KMS-11 (cell line): ENCODE measurements at regions not wholly inside any gene's neighbourhood (a gene's known extent, or its start where the extent isn't known, plus 50 kb on each side); places are given as distances from the start of the nearest gene placed in this dataset.
A peak's percentile ranks its signal among the peaks of the same experiment; 100 is the strongest.
"Not testable (repeated sequence)": the region's sequence is repeated elsewhere in the genome, so short reads cannot be mapped to it uniquely, and the experiment has no call there.

ENCODE experiments used
- H2AFZ ChIP-seq: fragments of 200-600 bp; sonication (generic); 2 replicates; pipeline ENCODE4 v1.6.1; 2016; ENCODE audit warnings: antibody characterized with exemption, mixed run types, low read depth
- H3K27ac ChIP-seq: fragments of 200-600 bp; sonication (generic); 2 replicates; pipeline ENCODE4 v1.6.1; 2016; ENCODE audit warnings: mild to moderate bottlenecking, mixed run types
- H3K27me3 ChIP-seq: fragments of 200-600 bp; sonication (generic); 2 replicates; pipeline ENCODE4 v1.6.1; 2017; ENCODE audit warnings: mild to moderate bottlenecking, low read depth, mixed run types, moderate library complexity; ENCODE audit not compliant: insufficient read depth
- H3K36me3 ChIP-seq: fragments of 200-600 bp; sonication (generic); 2 replicates; pipeline ENCODE4 v1.6.1; 2017; ENCODE audit warnings: mild to moderate bottlenecking, mixed run types; ENCODE audit not compliant: insufficient read depth
- H3K4me1 ChIP-seq: fragments of 200-600 bp; sonication (generic); 2 replicates; pipeline ENCODE4 v1.6.1; 2016; ENCODE audit warnings: mild to moderate bottlenecking, low read depth, mixed run types; ENCODE audit not compliant: poor library complexity, severe bottlenecking
- H3K4me2 ChIP-seq: fragments of 200-600 bp; sonication (generic); 2 replicates; pipeline ENCODE4 v1.7.0; 2016; ENCODE audit warnings: mild to moderate bottlenecking, mixed run types
- H3K4me3 ChIP-seq: fragments of 200-600 bp; sonication (generic); IDR thresholded peaks from 2 replicates; pipeline ENCODE4 v1.6.1; 2017; ENCODE audit warnings: low read depth, low read length, mixed read lengths; ENCODE audit not compliant: insufficient read depth
- H3K79me2 ChIP-seq: fragments of 200-600 bp; sonication (generic); 2 replicates; pipeline ENCODE4 v1.6.1; 2016; ENCODE audit warnings: low read depth, mixed run types; ENCODE audit not compliant: insufficient read depth
- H3K9ac ChIP-seq: fragments of 200-600 bp; sonication (generic); 2 replicates; pipeline ENCODE4 v1.6.1; 2016; ENCODE audit warnings: mild to moderate bottlenecking, mixed run types
- H4K20me1 ChIP-seq: fragments of 200-600 bp; sonication (generic); 2 replicates; pipeline ENCODE4 v1.6.1; 2016; ENCODE audit warnings: mild to moderate bottlenecking, mixed run types; ENCODE audit not compliant: insufficient read depth

DNA sequence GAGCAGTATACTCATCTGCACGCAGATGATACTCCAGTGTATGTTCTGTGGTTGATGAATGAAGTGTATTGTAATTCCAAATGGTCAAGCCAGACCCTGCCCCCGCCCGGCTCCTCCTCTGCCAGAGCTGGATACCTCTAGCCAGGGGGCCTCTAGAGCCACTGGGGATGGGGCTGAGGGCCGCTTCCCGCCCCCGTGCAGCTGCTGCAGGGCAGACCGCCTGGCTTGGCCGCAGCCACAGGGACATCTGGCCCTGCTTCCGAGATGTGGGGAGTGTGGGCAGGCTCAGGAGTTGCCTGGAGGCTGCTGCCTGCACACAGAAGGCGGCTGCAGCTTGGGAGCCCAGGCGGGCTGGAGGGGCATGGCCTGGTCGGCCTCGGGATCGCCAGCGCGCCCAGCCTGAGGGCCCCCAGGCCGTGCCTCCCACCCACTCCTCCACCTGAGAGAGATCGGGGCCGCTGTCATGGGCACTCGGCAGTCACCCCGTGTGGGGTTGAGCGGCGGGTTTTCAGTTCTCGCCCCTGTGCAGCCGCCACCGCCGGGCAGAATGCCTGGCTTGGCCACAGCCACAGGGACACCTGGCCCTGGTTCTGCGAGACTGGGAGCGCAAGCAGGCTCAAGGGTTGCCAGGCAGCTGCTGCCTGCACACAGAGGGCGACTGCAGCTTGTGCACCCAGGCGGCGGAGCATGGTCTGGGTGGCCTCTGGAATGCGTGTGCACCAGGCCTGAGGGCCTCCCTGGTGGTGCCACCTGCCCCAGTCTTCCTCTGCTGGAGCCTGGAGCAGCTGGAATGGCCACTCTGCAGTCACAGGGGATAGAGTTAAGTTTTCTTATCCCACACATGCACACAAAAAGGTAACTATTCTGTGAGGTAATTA is 1643.7 kb downstream of the SPATA31A7 start:
- H4K20me1 ChIP-seq, H3K9ac ChIP-seq, H3K27me3 ChIP-seq, H3K79me2 ChIP-seq, H2AFZ ChIP-seq, H3K4me3 ChIP-seq, H3K36me3 ChIP-seq, H3K27ac ChIP-seq, H3K4me1 ChIP-seq, H3K4me2 ChIP-seq: not testable (repeated sequence)

DNA sequence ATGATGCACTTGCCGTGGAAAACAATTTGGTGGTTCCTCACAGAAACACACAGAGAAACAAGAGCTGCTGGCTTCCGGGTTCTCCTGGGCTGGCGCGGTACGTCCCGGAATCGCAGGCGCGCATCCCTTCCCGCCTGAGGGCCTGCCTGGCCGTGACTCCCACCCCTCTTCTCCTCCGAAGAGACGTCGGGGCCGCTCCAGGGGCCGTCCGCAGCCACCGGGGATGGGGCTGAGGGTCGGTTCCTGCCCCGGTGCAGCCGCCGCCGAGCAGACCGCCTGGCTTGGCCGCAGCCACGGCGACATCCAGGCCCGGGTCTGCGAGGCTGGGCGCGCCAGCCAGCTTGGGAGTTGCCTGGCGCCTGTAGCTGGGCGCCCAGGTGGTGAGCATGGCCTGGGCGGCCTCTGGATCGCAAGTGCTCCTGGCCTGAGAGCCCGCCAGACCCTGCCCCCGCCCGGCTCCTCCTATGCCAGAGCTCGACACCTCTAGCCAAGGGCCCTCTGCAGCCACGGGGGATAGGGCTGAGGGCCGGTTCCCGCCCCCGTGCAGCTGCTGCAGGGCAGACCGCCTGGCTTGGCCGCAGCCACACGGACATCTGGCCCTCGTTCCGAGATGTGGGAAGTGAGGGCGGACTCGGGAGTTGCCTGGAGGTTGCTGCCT is 1647.5 kb downstream of the SPATA31A7 start:
- not testable (repeated sequence) for H3K4me1 ChIP-seq, H3K79me2 ChIP-seq, H3K4me3 ChIP-seq, H4K20me1 ChIP-seq, H3K27me3 ChIP-seq, H3K36me3 ChIP-seq
- peak overlapping the region; percentile 77 for H3K9ac ChIP-seq
- peak overlapping the region; percentile 63 for H3K4me2 ChIP-seq
- peak overlapping the region; percentile 73 for H2AFZ ChIP-seq
- peak overlapping the region; percentile 91 for H3K27ac ChIP-seq

DNA sequence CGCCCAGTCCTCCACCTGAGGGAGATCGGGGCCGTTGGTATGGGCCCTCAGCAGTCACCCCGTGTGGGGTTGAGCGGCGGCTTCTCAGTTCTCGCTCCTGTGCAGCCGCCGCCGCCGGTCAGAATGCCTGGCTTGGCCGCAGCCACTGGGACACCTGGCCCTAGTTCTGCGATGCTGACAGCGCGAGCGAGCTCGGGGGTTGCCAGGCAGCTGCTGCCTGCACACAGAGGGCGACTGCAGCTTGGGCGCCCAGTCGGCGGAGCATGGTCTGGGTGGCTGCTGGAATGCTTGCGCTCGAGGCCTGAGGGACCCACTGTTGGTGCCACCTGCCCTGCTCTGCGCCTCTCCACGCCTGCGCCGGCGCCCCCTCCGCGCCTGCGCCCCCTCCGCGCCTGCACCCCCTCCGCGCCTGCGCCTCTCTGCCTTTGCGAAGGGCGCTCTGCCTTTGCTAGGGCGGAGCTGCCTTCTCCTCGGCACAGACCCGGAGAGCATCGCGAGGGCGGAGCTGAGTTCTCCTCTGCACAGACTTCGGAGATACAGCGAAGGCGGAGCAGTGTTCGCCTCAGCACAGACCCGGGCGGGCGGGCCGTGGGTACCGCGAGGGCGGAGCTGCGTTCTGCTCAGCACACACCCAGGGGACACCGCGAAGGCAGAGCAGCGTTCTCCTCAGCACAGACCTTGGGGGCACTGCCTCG is 1648.3 kb downstream of the SPATA31A7 start:
- H3K79me2 ChIP-seq, H3K36me3 ChIP-seq, H4K20me1 ChIP-seq, H3K4me1 ChIP-seq, H3K4me3 ChIP-seq, H3K27me3 ChIP-seq: not testable (repeated sequence)
- Histone ChIP-seq H3K27ac (peak overlapping the region; percentile 91), H3K4me2 (peak overlapping the region; percentile 63; the same call in 1 of the 2 replicates), H2AFZ (peak overlapping the region; percentile 73), H3K9ac (peak overlapping the region; percentile 77)

DNA sequence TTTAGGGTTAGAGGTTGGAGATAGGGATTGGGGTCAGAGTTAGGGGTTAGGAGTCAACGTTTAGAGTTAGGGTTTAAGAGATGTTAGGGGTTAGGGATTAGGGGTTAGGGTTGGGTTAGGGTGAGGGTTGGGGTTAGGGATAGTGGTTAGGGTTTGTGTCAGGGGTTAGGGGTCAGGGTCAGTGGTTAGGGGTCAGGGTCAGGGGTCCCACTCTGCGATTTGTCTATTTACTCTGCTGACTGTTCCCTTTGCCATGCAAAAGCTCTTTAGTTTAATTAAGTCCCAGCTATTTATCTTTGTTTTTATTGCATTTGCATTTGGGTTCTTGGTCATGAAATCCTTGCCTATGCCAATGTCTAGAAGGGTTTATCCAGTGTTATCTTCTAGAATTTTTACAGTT is 1649.3 kb downstream of the SPATA31A7 start:
- not testable (repeated sequence) for H3K27me3 ChIP-seq, H3K4me1 ChIP-seq, H3K79me2 ChIP-seq, H3K9ac ChIP-seq, H3K4me3 ChIP-seq, H3K36me3 ChIP-seq, H3K27ac ChIP-seq, H2AFZ ChIP-seq, H4K20me1 ChIP-seq
- peak overlapping the region; percentile 11; the same call in 1 of the 2 replicates for H3K4me2 ChIP-seq

DNA sequence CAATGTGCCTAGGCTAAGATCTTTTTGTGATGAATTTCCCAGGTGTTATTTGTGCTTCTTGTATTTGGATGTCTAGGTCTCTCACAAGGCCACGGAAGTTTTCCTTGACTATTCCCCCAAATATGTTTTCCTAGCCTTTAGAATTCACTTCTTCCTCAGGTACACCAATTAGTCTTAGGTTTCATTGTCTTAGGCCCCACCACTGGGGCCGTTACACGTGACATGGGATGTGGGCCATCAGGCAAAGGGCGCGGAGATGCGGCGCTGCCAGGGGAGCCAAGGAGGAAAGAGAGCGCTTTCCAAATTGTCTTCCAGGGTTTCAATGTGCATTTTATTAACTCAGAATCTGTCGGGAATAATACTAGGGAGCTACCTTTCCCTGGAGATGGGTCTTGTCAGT is 1653.3 kb downstream of the SPATA31A7 start:
- not testable (repeated sequence) for H3K36me3 ChIP-seq, H3K27ac ChIP-seq, H3K4me1 ChIP-seq, H3K4me2 ChIP-seq, H2AFZ ChIP-seq, H3K9ac ChIP-seq, H3K4me3 ChIP-seq, H4K20me1 ChIP-seq, H3K79me2 ChIP-seq, H3K27me3 ChIP-seq

DNA sequence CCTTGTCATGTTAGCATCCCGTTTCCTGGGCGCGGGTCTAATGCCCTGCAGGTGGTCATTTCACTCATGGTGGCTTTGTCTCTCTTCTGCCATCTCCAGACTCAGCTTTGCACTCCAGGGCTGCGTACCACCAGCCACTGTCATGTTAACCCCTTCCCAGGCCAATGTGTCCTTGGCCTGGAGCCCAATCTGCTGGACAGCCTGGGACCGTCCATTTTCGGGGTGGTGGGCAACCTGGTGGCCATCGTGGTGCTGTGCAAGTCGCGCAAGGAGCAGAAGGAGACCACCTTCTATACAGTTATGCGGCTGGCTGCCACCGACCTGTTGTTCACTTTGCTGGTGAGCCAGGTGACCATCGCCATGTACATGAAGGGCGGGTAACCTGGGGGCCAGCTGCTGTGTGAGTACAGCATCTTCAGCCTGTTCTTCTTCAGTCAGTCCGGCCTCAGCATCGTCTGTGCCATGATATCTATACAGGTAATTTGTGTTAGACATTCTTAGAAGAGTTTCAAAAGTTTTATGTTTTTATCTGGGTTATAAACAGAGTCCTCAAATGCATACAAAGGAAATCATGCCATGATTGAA is 1654.0 kb downstream of the SPATA31A7 start:
- H4K20me1 ChIP-seq, H3K27me3 ChIP-seq, H3K27ac ChIP-seq, H3K9ac ChIP-seq, H3K4me3 ChIP-seq, H3K4me1 ChIP-seq, H3K79me2 ChIP-seq, H3K4me2 ChIP-seq, H2AFZ ChIP-seq, H3K36me3 ChIP-seq: not testable (repeated sequence)

DNA sequence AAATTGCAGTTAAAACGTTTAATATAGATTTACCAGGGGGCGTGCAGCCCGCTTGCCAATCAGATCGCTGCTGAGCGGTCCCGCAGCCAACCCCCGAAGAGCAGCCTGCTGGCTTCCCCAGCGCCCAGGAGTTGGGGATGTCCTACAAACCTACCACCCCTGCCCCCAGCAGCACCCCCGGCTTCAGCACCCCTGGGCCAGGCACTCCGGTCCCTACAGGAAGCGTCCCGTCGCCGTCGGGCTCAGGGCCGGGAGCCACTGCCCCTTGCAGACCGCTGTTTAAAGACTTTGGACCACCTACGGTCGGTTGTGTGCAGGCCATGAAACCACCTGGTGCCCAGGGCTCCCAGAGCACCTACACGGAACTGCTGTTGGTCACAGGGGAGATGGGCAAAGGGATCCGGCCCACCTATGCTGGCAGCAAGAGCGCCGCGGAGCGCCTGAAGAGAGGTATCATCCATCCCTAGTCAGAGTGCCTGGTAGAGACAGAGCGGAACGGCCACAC is 1654.9 kb downstream of the SPATA31A7 start:
- not testable (repeated sequence) for H3K9ac ChIP-seq, H3K27ac ChIP-seq, H4K20me1 ChIP-seq, H3K36me3 ChIP-seq, H3K27me3 ChIP-seq, H3K4me2 ChIP-seq, H3K79me2 ChIP-seq, H3K4me1 ChIP-seq, H2AFZ ChIP-seq, H3K4me3 ChIP-seq

DNA sequence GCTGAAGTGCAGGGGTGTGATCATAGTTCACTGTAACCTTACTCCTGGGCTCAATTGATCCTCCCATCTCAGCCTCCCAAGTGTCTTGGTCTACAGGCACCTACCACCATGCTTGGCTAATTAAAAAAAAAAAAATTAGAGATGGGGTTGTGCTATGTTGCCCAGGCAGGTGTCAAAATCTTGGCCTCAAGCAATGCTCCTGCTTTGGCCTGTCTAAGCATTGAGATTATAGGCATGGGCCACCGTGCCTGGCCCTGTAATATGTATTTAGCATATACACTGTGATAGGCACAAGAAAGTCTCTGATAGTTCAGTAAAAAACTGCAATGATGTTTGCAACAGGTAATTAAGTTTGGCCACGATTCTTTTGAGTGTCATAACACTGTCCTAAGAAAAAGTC is 1658.4 kb downstream of the SPATA31A7 start:
- not testable (repeated sequence) for H2AFZ ChIP-seq, H3K9ac ChIP-seq, H4K20me1 ChIP-seq, H3K79me2 ChIP-seq, H3K36me3 ChIP-seq, H3K4me2 ChIP-seq, H3K4me1 ChIP-seq, H3K4me3 ChIP-seq, H3K27ac ChIP-seq, H3K27me3 ChIP-seq

DNA sequence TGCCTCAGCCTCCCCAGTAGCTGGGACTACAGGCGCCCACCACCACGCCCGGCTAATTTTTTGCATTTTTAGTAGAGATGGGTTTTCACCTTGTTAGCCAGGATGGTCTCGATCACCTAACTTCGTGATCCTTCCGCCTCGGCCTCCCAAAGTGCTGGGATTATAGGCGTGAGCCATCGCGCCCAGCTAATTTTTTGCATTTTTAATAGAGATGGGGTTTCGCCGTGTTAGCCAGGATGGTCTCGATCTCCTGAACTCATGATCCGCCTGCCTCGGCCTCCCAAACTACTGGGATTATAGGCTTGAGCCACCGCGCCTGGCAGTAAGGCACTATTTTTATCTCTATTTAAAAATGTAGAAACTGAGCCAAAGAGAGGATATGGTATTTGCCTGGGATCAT is 1660.2 kb downstream of the SPATA31A7 start:
- H3K36me3 ChIP-seq, H3K27me3 ChIP-seq, H3K4me3 ChIP-seq, H4K20me1 ChIP-seq, H3K4me1 ChIP-seq, H3K9ac ChIP-seq, H3K79me2 ChIP-seq, H3K27ac ChIP-seq, H3K4me2 ChIP-seq, H2AFZ ChIP-seq: not testable (repeated sequence)
